Calu3 (cell line): ENCODE measurements at regions not wholly inside any gene's neighbourhood (a gene's known extent, or its start where the extent isn't known, plus 50 kb on each side); places are given as distances from the start of the nearest gene placed in this dataset.
"Not testable (repeated sequence)": the region's sequence is repeated elsewhere in the genome, so short reads cannot be mapped to it uniquely, and the experiment has no call there.

ENCODE experiments used
- BruUV-seq: library from RNA; stranded (reverse); fragments of 400-500 nt; replicated peaks from 2 replicates; lab custom pipeline; 2021; lab: Mats Ljungman, UMichigan
- CTCF ChIA-PET: fragments of 300-600 bp; sonication (Branson Sonifier 250); formaldehyde crosslinking; loops from one replicate; lab custom pipeline; 2022; ENCODE audit warnings: antibody characterized with exemption; lab: Charles Lee
- DNase-seq: peaks from one replicate; pipeline ENCODE4 v3.0.0; 2022
- H3K27ac Mint-ChIP-seq: one replicate; pipeline ENCODE4 v1.8.0; 2022; ENCODE audit warnings: mixed read lengths; ENCODE audit not compliant: unreplicated experiment
- H3K27me3 Mint-ChIP-seq: one replicate; pipeline ENCODE4 v1.8.0; 2022; ENCODE audit warnings: mixed read lengths; ENCODE audit not compliant: unreplicated experiment
- H3K36me3 Mint-ChIP-seq: one replicate; pipeline ENCODE4 v1.8.0; 2022; ENCODE audit warnings: mild to moderate bottlenecking, moderate library complexity, mixed read lengths; ENCODE audit not compliant: insufficient read depth, unreplicated experiment
- H3K4me1 Mint-ChIP-seq: one replicate; pipeline ENCODE4 v1.8.0; 2022; ENCODE audit warnings: mild to moderate bottlenecking, low read depth, mixed read lengths; ENCODE audit not compliant: unreplicated experiment
- H3K4me3 Mint-ChIP-seq: one replicate; pipeline ENCODE4 v1.8.0; 2022; ENCODE audit warnings: mild to moderate bottlenecking, low read depth, moderate library complexity, mixed read lengths; ENCODE audit not compliant: unreplicated experiment
- H3K9me3 Mint-ChIP-seq: one replicate; pipeline ENCODE4 v1.8.0; 2022; ENCODE audit warnings: low read depth, mixed read lengths; ENCODE audit not compliant: unreplicated experiment
- CTCF ChIP-seq: fragments of 200-600 bp; IDR thresholded peaks from one replicate; pipeline ENCODE4 v1.8.0; 2022; ENCODE audit warnings: antibody characterized with exemption; ENCODE audit not compliant: unreplicated experiment
- intact Hi-C: fragments of 100-400 bp; cut with micrococcal nuclease; formaldehyde crosslinking; loops from one replicate; pipeline ENCODE4 v1.10.0; 2022; ENCODE audit not compliant: unreplicated experiment

GRCh38 chr20:30921286-30922071 is 336.0 kb upstream of the DEFB115 start:
- peaks cover 3% of the 10 kb centered on the region for H3K9me3 Mint-ChIP-seq
- no peak for DNase-seq
- H3K4me1 Mint-ChIP-seq = no peaks in the 10 kb centered on the region
- BruUV-seq = no TSS peak
- no peak for TF ChIP-seq CTCF
- CTCF ChIA-PET = no interaction called here
- intact Hi-C loops = no loop called here
- H3K4me3 Mint-ChIP-seq = no peak overlapping the region
- H3K27me3 Mint-ChIP-seq = no peaks in the 10 kb centered on the region
- H3K36me3 Mint-ChIP-seq = no peaks in the 10 kb centered on the region
- H3K27ac Mint-ChIP-seq = no peak overlapping the region

DNA sequence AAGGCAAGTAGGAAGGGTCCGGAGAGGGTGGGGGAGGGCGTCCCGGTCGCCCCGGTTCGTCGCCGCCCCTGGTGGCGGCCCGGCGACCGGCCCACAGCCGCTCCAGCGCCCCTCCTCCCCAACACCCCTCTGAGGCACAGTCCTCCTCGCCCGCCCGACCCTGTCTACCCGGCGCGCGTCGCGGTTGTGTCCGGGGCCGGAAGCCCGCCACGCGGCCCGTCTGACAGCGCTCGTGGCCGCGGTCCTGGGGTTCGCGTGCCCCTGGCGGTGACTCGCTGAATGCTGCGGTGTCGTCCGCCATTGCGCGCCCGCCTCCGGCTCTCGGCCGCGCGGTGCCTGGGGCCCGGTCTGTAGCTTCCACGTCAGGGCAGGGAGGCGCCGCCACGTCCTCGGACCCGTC is 335.3 kb upstream of the DEFB115 start:
- H3K27me3 Mint-ChIP-seq = no peaks in the 10 kb centered on the region
- intact Hi-C loops = no loop called here
- DNase-seq = no peak
- TF ChIP-seq CTCF = no peak
- H3K27ac Mint-ChIP-seq = no peak overlapping the region
- H3K9me3 Mint-ChIP-seq = peaks cover 3% of the 10 kb centered on the region
- CTCF ChIA-PET = no interaction called here
- no peaks in the 10 kb centered on the region for H3K36me3 Mint-ChIP-seq
- no peak overlapping the region for H3K4me3 Mint-ChIP-seq
- H3K4me1 Mint-ChIP-seq = no peaks in the 10 kb centered on the region
- no TSS peak for BruUV-seq

DNA sequence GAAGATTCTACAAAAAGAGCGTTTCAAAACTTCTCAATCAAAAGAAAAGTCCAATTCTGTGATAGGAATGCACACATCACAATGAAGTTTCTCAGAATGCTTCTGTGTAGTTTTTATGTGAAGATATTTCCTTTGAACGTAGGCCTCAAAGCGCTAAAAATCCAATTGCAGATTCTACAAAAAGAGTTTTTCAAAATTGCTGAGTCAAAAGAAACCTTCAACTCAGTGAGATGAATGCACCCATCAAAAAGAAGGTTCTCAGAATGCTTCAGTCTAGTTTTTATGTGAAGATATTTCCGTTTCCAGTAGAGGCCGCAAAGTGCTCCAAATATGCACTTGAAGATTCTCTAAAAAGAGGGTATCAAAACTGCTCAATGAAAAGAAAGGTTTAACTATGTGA is 319.7 kb upstream of the DEFB115 start:
- CTCF ChIA-PET = no interaction called here
- intact Hi-C loops = no loop called here

DNA sequence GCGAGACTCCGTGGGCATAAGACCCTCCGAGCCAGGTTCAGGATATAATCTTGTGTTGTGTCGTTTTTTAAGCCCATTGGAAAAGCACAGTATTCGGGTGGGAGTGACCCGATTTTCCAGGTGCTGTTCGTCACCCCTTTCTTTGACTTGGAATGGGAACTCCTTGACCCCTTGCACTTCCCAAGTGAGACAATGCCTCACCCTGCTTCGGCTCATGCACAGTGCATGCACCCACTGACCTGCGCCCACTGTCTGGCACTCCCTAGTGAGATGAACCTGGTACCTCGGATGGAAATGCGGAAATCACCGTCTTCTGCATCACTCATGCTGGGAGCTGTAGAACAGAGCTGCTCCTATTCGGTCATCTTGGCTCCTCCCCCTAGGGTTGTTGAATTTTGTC is 307.7 kb upstream of the DEFB115 start:
- Mint-ChIP-seq H3K9me3 (peaks cover 8% of the 10 kb centered on the region), H3K36me3 (no peaks in the 10 kb centered on the region), H3K4me3 (no peak overlapping the region), H3K27me3 (no peaks in the 10 kb centered on the region), H3K27ac (no peak overlapping the region), H3K4me1 (no peaks in the 10 kb centered on the region)
- TF ChIP-seq CTCF = no peak
- CTCF ChIA-PET = no interaction called here
- DNase-seq = no peak
- intact Hi-C loops = no loop called here
- no TSS peak for BruUV-seq

More for the DNA sequence above, 319.7 kb upstream of the DEFB115 start:
- no peak overlapping the region for H3K27ac Mint-ChIP-seq
- no peak for DNase-seq
- H3K4me3 Mint-ChIP-seq = no peak overlapping the region
- no TSS peak for BruUV-seq
- TF ChIP-seq CTCF = no peak
- peaks cover 3% of the 10 kb centered on the region for H3K9me3 Mint-ChIP-seq
- no peaks in the 10 kb centered on the region for H3K4me1 Mint-ChIP-seq
- H3K36me3 Mint-ChIP-seq = no peaks in the 10 kb centered on the region
- no peaks in the 10 kb centered on the region for H3K27me3 Mint-ChIP-seq

DNA sequence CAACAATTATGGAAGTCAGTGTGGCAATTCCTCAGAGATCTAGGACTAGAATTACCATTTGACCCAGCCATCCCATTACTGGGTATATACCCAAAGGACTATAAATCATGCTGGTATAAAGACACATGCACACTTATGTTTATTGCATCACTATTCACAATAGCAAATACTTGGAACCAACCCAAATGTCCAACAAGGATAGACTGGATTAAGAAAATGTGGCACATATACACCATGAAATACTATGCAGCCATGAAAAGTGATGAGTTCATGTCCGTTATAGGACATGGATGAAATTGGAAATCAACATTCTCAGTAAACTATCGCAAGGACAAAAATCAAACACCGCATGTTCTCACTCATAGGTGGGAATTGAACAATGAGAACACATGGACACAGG is 306.4 kb upstream of the DEFB115 start:
- DNase-seq, H3K4me1 Mint-ChIP-seq, H3K27me3 Mint-ChIP-seq, H3K9me3 Mint-ChIP-seq, H3K36me3 Mint-ChIP-seq, CTCF ChIA-PET, H3K27ac Mint-ChIP-seq, intact Hi-C loops, H3K4me3 Mint-ChIP-seq, BruUV-seq: not testable (repeated sequence)

- H3K4me1 Mint-ChIP-seq, H3K27me3 Mint-ChIP-seq, H3K4me3 Mint-ChIP-seq, H3K27ac Mint-ChIP-seq, intact Hi-C loops, CTCF ChIA-PET, BruUV-seq, H3K36me3 Mint-ChIP-seq, DNase-seq, H3K9me3 Mint-ChIP-seq: not testable (repeated sequence)
Measured at GRCh38 chr20:30956649-30957048, 300.8 kb upstream of the DEFB115 start.

DNA sequence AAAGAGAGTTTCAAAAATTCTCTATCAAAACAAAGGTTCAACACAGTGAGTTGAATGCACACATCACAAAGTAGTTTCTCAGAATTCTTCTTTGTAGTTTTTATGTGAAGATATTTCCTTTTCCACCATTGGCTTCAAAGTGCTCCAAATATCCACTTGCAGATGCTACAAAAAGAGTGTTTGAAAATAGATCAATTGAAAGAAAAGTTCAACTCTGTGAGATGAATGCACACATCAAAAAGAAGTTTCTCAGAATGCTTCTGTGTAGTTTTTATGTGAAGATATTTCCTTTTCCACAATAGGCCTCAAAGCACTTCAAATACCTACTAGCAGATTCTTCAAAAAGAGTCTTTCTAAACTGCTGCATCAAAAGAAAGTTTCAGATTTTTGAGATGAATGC is 298.3 kb upstream of the DEFB115 start:
- BruUV-seq, H3K4me3 Mint-ChIP-seq, H3K27me3 Mint-ChIP-seq, intact Hi-C loops, CTCF ChIA-PET, H3K36me3 Mint-ChIP-seq, DNase-seq, H3K4me1 Mint-ChIP-seq, H3K9me3 Mint-ChIP-seq, H3K27ac Mint-ChIP-seq: not testable (repeated sequence)
